H1 (cell line): ENCODE measurements at regions not wholly inside any gene's neighbourhood (a gene's known extent, or its start where the extent isn't known, plus 50 kb on each side); places are given as distances from the start of the nearest gene placed in this dataset.

Experiments used
- CTCF ChIA-PET: fragments of 300-600 bp; sonication (Branson Sonifier 250); formaldehyde crosslinking; loops from one replicate; lab custom pipeline; 2021; ENCODE audit not compliant: partially characterized antibody; lab: Charles Lee
- POLR2A ChIA-PET: fragments of 300-600 bp; sonication (Branson Sonifier 250); formaldehyde crosslinking; loops from one replicate; lab custom pipeline; 2021; ENCODE audit warnings: inconsistent platforms; ENCODE audit not compliant: partially characterized antibody; lab: Charles Lee
- DNase-seq, 2 experiments: peaks; one replicate each; pipeline versions ENCODE4 v3.0.0 to v3.0.0-alpha.2; 2010 to 2022; ENCODE audit warnings: low spot score in 2 of 2, low read depth in 1 of 2, mixed read lengths in 1 of 2
- FAIRE-seq: peaks from 2 replicates; lab custom pipeline; 2011; peaks lifted over from hg19 to GRCh38; lab: Jason Lieb, UNC
- H2AFZ ChIP-seq: 2 replicates; pipeline ENCODE4 v1.8.1; 2012; ENCODE audit warnings: low read length, inconsistent platforms
- H2AK5ac ChIP-seq: 2 replicates; pipeline ENCODE4 v1.6.1; 2013; ENCODE audit warnings: low read depth, low read length
- H2BK120ac ChIP-seq: replicated peaks from 2 replicates; pipeline ENCODE3; 2013; ENCODE audit warnings: low read depth, low read length, inconsistent platforms
- H2BK12ac ChIP-seq: 2 replicates; pipeline ENCODE4 v1.6.1; 2013; ENCODE audit warnings: low read depth, low read length
- H2BK15ac ChIP-seq: 2 replicates; pipeline ENCODE4 v1.6.1; 2013; ENCODE audit warnings: low read length
- H2BK20ac ChIP-seq: 2 replicates; pipeline ENCODE4 v1.6.1; 2013; ENCODE audit warnings: low read length
- H2BK5ac ChIP-seq: 2 replicates; pipeline ENCODE4 v1.6.1; 2013; ENCODE audit warnings: low read depth, low read length
- H3K14ac ChIP-seq: 2 replicates; pipeline ENCODE4 v1.6.1; 2013; ENCODE audit warnings: inconsistent platforms; ENCODE audit not compliant: insufficient read length
- H3K18ac ChIP-seq: 2 replicates; pipeline ENCODE4 v1.6.1; 2013; ENCODE audit warnings: low read length; ENCODE audit errors: extremely low read depth
- H3K23ac ChIP-seq: 2 replicates; pipeline ENCODE4 v1.6.1; 2013; ENCODE audit warnings: inconsistent platforms; ENCODE audit not compliant: insufficient read length
- H3K23me2 ChIP-seq: 2 replicates; pipeline ENCODE4 v1.6.1; 2013; ENCODE audit warnings: low read depth, low read length
- H3K27ac ChIP-seq: 2 replicates; pipeline ENCODE4 v1.6.1; 2011; ENCODE audit warnings: low read depth, low read length, inconsistent platforms
- H3K27me3 ChIP-seq, 4 experiments: replicated peaks in 1 of 4; 1 replicate in 1 of 4; 2 replicates in 3 of 4; pipeline versions ENCODE4 v1.6.1 to v1.8.1; 2011 to 2013; ENCODE audit warnings: low read length in 3 of 4, mild to moderate bottlenecking in 3 of 4, inconsistent platforms in 2 of 4, mixed read lengths in 2 of 4, moderate library complexity in 1 of 4; ENCODE audit not compliant: control insufficient read depth in 3 of 4, insufficient read depth in 3 of 4; ENCODE audit errors: extremely low read depth in 1 of 4
- H3K36me3 ChIP-seq, 4 experiments: 2 replicates each; pipeline versions ENCODE4 v1.6.1 to v1.8.1; 2011 to 2013; ENCODE audit warnings: mild to moderate bottlenecking in 4 of 4, low read length in 3 of 4, moderate library complexity in 2 of 4, control low read depth in 1 of 4, inconsistent platforms in 1 of 4; ENCODE audit not compliant: insufficient read depth in 4 of 4, control insufficient read depth in 2 of 4
- H3K4ac ChIP-seq: replicated peaks from 2 replicates; pipeline ENCODE3; 2013; ENCODE audit warnings: low read length, low read depth, mixed read lengths, inconsistent platforms; ENCODE audit not compliant: insufficient read length
- H3K4me1 ChIP-seq, 4 experiments: replicated peaks in 1 of 4; 1 replicate in 1 of 4; 2 replicates in 3 of 4; pipeline versions ENCODE4 v1.6.1 to v1.8.1; 2011 to 2013; ENCODE audit warnings: low read length in 3 of 4, inconsistent platforms in 2 of 4, mixed read lengths in 1 of 4; ENCODE audit not compliant: insufficient read depth in 4 of 4, control insufficient read depth in 3 of 4
- H3K4me2 ChIP-seq, 2 experiments: 2 replicates each; pipeline versions ENCODE4 v1.6.1 to v1.8.1; 2011 to 2013; ENCODE audit warnings: low read depth in 2 of 2, low read length in 2 of 2, control low read depth in 1 of 2, inconsistent platforms in 1 of 2, mild to moderate bottlenecking in 1 of 2; ENCODE audit not compliant: insufficient read depth in 1 of 2
- H3K4me3 ChIP-seq, 4 experiments: fragments of 200-600, 300-600 bp in 1 of 4; sonication (generic), shearing (Covaris generic), sonication (Bioruptor Twin) in 1 of 4; 2 replicates each; pipeline versions ENCODE4 v1.5.1 to v1.8.1; 2011 to 2016; ENCODE audit warnings: low read length in 4 of 4, low read depth in 3 of 4, control low read depth in 2 of 4, inconsistent platforms in 2 of 4, mild to moderate bottlenecking in 2 of 4, mixed read lengths in 1 of 4, moderate library complexity in 1 of 4; ENCODE audit not compliant: insufficient read depth in 2 of 4; ENCODE audit errors: extremely low read depth in 1 of 4
- H3K56ac ChIP-seq: replicated peaks from 2 replicates; pipeline ENCODE3; 2013; ENCODE audit warnings: low read depth, mild to moderate bottlenecking, mixed read lengths, low read length, inconsistent platforms; ENCODE audit not compliant: insufficient read length
- H3K79me1 ChIP-seq: 2 replicates; pipeline ENCODE4 v1.6.1; 2013; ENCODE audit warnings: low read depth, low read length, control low read depth
- H3K79me2 ChIP-seq, 2 experiments: 2 replicates each; pipeline versions ENCODE4 v1.6.1 to v1.8.1; 2012 to 2013; ENCODE audit warnings: low read length in 2 of 2, mild to moderate bottlenecking in 2 of 2, inconsistent platforms in 1 of 2; ENCODE audit not compliant: insufficient read depth in 2 of 2, control insufficient read depth in 1 of 2
- H3K9ac ChIP-seq, 4 experiments: replicated peaks in 1 of 4; 1 replicate in 1 of 4; 2 replicates in 3 of 4; pipeline versions ENCODE4 v1.6.1 to v1.8.1; 2011 to 2013; ENCODE audit warnings: low read depth in 3 of 4, low read length in 3 of 4, control low read depth in 2 of 4, mild to moderate bottlenecking in 2 of 4, moderate library complexity in 2 of 4, inconsistent platforms in 1 of 4; ENCODE audit errors: extremely low read depth in 1 of 4
- H3K9me3 ChIP-seq, 2 experiments: 2 replicates each; pipeline versions ENCODE4 v1.6.1 to v1.8.1; 2012 to 2013; ENCODE audit warnings: mild to moderate bottlenecking in 2 of 2, moderate library complexity in 2 of 2, control low read depth in 1 of 2, inconsistent platforms in 1 of 2, low read depth in 1 of 2, low read length in 1 of 2, mixed read lengths in 1 of 2; ENCODE audit not compliant: insufficient read depth in 2 of 2
- H4K20me1 ChIP-seq, 2 experiments: replicated peaks in 1 of 2; 2 replicates each; pipeline versions ENCODE3 to v1.8.1; 2011 to 2013; ENCODE audit warnings: inconsistent platforms in 2 of 2, low read length in 2 of 2, mild to moderate bottlenecking in 1 of 2; ENCODE audit not compliant: insufficient read depth in 2 of 2, control insufficient read depth in 1 of 2
- H4K5ac ChIP-seq: 2 replicates; pipeline ENCODE4 v1.6.1; 2013; ENCODE audit warnings: low read length, low read depth, mixed read lengths, inconsistent platforms; ENCODE audit not compliant: insufficient read length
- H4K8ac ChIP-seq: 2 replicates; pipeline ENCODE4 v1.8.0; 2013; ENCODE audit warnings: mild to moderate bottlenecking, moderate library complexity, low read length, inconsistent platforms; ENCODE audit not compliant: insufficient read depth; ENCODE audit errors: extremely low read depth
- H4K91ac ChIP-seq: replicated peaks from 2 replicates; pipeline ENCODE3; 2013; ENCODE audit warnings: low read length, mixed read lengths, inconsistent platforms; ENCODE audit not compliant: insufficient read length
- ASH2L ChIP-seq: fragments of 200-600, 300-600 bp; sonication (generic); IDR thresholded peaks from one replicate; pipeline ENCODE4 v1.7.1; 2017; ENCODE audit warnings: low read length
- BACH1 ChIP-seq: IDR thresholded peaks from 2 replicates; pipeline ENCODE4 v1.6.1; 2012; ENCODE audit warnings: low read length, improper control_type of control experiment
- BRCA1 ChIP-seq: IDR thresholded peaks from 2 replicates; pipeline ENCODE4 v1.6.1; 2012; ENCODE audit warnings: low read depth, low read length, improper control_type of control experiment
- CBX8 ChIP-seq: fragments of 300-800, 300-1000 bp; sonication (generic); IDR thresholded peaks from 2 replicates; pipeline ENCODE4 v1.7.1; 2016; ENCODE audit warnings: low read depth, low read length, borderline replicate concordance
- CHD2 ChIP-seq: IDR thresholded peaks from 2 replicates; pipeline ENCODE4 v1.6.1; 2012; ENCODE audit warnings: low read length, improper control_type of control experiment
- EZH2 ChIP-seq: fragments of 200-600 bp; sonication (generic); IDR thresholded peaks from 2 replicates; pipeline ENCODE4 v1.7.1; 2012; ENCODE audit warnings: low read depth, mild to moderate bottlenecking, moderate library complexity, low read length, inconsistent platforms; ENCODE audit not compliant: severe bottlenecking
- FOSL1 ChIP-seq: IDR thresholded peaks from 2 replicates; pipeline ENCODE4 v1.6.1; 2011; ENCODE audit warnings: mild to moderate bottlenecking, low read depth, low read length, moderate library complexity; ENCODE audit not compliant: insufficient read depth
- RXRA ChIP-seq: IDR thresholded peaks from 2 replicates; pipeline ENCODE4 v1.6.1; 2011; ENCODE audit warnings: low read depth, mild to moderate bottlenecking, low read length, moderate library complexity; ENCODE audit not compliant: insufficient read depth
- SIRT6 ChIP-seq: IDR thresholded peaks from one replicate; pipeline ENCODE4 v1.7.1; 2012; ENCODE audit warnings: low read length, inconsistent platforms
- SP2 ChIP-seq: IDR thresholded peaks from 2 replicates; pipeline ENCODE4 v1.6.1; 2012; ENCODE audit warnings: mild to moderate bottlenecking, low read length, inconsistent platforms
- SP4 ChIP-seq: IDR thresholded peaks from 2 replicates; pipeline ENCODE4 v1.6.1; 2012; ENCODE audit warnings: low read length, inconsistent platforms
- TAF1 ChIP-seq: IDR thresholded peaks from 2 replicates; pipeline ENCODE4 v1.6.1; 2011; ENCODE audit warnings: mild to moderate bottlenecking, low read depth, low read length
- TCF12 ChIP-seq: IDR thresholded peaks from 2 replicates; pipeline ENCODE4 v1.6.1; 2011; ENCODE audit warnings: low read depth, mild to moderate bottlenecking, low read length
- WGBS, 2 experiments: shearing (Covaris generic) in 1 of 2; methylation state at CpG; one replicate each; pipeline versions ENCODE4 v1.1.6 to v1.1.7; 2013 to 2015; ENCODE audit warnings: low lambda C conversion rate in 2 of 2, mixed read lengths in 2 of 2, inconsistent platforms in 1 of 2, low coverage in 1 of 2, missing lambda C conversion rate in 1 of 2; ENCODE audit not compliant: insufficient replicate concordance in 2 of 2, insufficient coverage in 1 of 2, insufficient read length in 1 of 2; ENCODE audit errors: extremely low coverage in 1 of 2, missing lambda C conversion rate in 1 of 2; 5-methylcytosine and 5-hydroxymethylcytosine counted together
- TF ChIP-seq, protein P1 (sequence below): IDR thresholded peaks from 2 replicates; pipeline ENCODE4 v1.6.1; 2012; ENCODE audit warnings: low read length, inconsistent platforms

- no peaks in the 10 kb centered on the region for H4K20me1 ChIP-seq
- no peaks in the 10 kb centered on the region for H3K79me2 ChIP-seq
- no peak overlapping the region for H2AFZ ChIP-seq
- no peak overlapping the region for H3K4ac ChIP-seq
- CTCF ChIA-PET, result interaction anchor here (0.6 to 4.3 kb wide), 4 partner anchors 14 to 89 kb away, joined by 3 to 22 read pairs (median 12); no protein-coding TSS in a partner anchor
- DNase-seq, result no peak
- H3K56ac ChIP-seq, result no peak overlapping the region
- no peak for FAIRE-seq
- no peak overlapping the region for H3K14ac ChIP-seq
- no peak overlapping the region for H3K4me2 ChIP-seq
- H2AK5ac ChIP-seq, result no peak overlapping the region
- H3K36me3 ChIP-seq, result no peaks in the 10 kb centered on the region
- no peak overlapping the region for H4K8ac ChIP-seq
- H3K23ac ChIP-seq, result no peak overlapping the region
- no peak overlapping the region for H2BK15ac ChIP-seq
- H2BK20ac ChIP-seq, result no peak overlapping the region
- H2BK5ac ChIP-seq, result no peak overlapping the region
- no peak overlapping the region for H2BK120ac ChIP-seq
- no peaks in the 10 kb centered on the region for H3K9me3 ChIP-seq
- H3K4me3 ChIP-seq, result no peak overlapping the region
- H3K18ac ChIP-seq, result no peak overlapping the region
- no peak overlapping the region for H4K5ac ChIP-seq
- no peak overlapping the region for H3K27ac ChIP-seq
- WGBS, 2 experiments, result 86% methylated on average over 2 of the region's 2 CpGs; no CpG with 5 or more reads in 1 of the 2 experiments
- H3K79me1 ChIP-seq, result no peaks in the 10 kb centered on the region
- peaks cover 0 to 4% (median 0%) of the 10 kb centered on the region in 4 experiments; a peak in 1 of 7 replicates for H3K4me1 ChIP-seq
- no peak overlapping the region for H4K91ac ChIP-seq
- H3K9ac ChIP-seq, result no peak overlapping the region
- no peak overlapping the region for H2BK12ac ChIP-seq
- POLR2A ChIA-PET, result no interaction called here
- no peaks in the 10 kb centered on the region for H3K27me3 ChIP-seq
- no peaks in the 10 kb centered on the region for H3K23me2 ChIP-seq
- TF ChIP-seq SIRT6, result no peak
- TF ChIP-seq, protein P1, sequence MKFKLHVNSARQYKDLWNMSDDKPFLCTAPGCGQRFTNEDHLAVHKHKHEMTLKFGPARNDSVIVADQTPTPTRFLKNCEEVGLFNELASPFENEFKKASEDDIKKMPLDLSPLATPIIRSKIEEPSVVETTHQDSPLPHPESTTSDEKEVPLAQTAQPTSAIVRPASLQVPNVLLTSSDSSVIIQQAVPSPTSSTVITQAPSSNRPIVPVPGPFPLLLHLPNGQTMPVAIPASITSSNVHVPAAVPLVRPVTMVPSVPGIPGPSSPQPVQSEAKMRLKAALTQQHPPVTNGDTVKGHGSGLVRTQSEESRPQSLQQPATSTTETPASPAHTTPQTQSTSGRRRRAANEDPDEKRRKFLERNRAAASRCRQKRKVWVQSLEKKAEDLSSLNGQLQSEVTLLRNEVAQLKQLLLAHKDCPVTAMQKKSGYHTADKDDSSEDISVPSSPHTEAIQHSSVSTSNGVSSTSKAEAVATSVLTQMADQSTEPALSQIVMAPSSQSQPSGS, result no peak
- TF ChIP-seq CBX8, result no peak
- TF ChIP-seq BRCA1, result no peak
- no peak for TF ChIP-seq TCF12
- no peak for TF ChIP-seq FOSL1
- no peak for TF ChIP-seq CHD2
- no peak for TF ChIP-seq SP4
- no peak for TF ChIP-seq TAF1
- no peak for TF ChIP-seq BACH1
- TF ChIP-seq SP2, result no peak
- no peak for TF ChIP-seq RXRA
- no peak for TF ChIP-seq ASH2L
- TF ChIP-seq EZH2, result no peak
These were observed 158.9 kb downstream of the COL6A3 start for GRCh38 chr2:237254911-237255578.
